ENCODE measurements at regions not wholly inside any gene's neighbourhood (a gene's known extent, or its start where the extent isn't known, plus 50 kb on each side); places are given as distances from the start of the nearest gene placed in this dataset.

GRCh38 chr5:2489306-2489705 is 262.2 kb downstream of the IRX2 start:
- TF ChIP-seq, protein P1, sequence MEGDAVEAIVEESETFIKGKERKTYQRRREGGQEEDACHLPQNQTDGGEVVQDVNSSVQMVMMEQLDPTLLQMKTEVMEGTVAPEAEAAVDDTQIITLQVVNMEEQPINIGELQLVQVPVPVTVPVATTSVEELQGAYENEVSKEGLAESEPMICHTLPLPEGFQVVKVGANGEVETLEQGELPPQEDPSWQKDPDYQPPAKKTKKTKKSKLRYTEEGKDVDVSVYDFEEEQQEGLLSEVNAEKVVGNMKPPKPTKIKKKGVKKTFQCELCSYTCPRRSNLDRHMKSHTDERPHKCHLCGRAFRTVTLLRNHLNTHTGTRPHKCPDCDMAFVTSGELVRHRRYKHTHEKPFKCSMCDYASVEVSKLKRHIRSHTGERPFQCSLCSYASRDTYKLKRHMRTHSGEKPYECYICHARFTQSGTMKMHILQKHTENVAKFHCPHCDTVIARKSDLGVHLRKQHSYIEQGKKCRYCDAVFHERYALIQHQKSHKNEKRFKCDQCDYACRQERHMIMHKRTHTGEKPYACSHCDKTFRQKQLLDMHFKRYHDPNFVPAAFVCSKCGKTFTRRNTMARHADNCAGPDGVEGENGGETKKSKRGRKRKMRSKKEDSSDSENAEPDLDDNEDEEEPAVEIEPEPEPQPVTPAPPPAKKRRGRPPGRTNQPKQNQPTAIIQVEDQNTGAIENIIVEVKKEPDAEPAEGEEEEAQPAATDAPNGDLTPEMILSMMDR (IDR thresholded peaks at IDR 0.05 in 8 of 11, conservative IDR thresholded peaks at IDR 0.05 in 3 of 11): no peak
- no peak for TF ChIP-seq POLR2AphosphoS5 (IDR thresholded peaks at IDR 0.05)
- TF ChIP-seq POLR2A (IDR thresholded peaks at IDR 0.05): no peak

All from spleen (tissue), 7 donors.